GM12878 (cell line): ENCODE measurements at regions not wholly inside any gene's neighbourhood (a gene's known extent, or its start where the extent isn't known, plus 50 kb on each side); places are given as distances from the start of the nearest gene placed in this dataset.

Source experiments
- ATAC-seq: fragments of 200-7000 bp; cut with Tn5 transposase; 3 replicates; pipeline ENCODE4 v1.9.1; 2020; ENCODE audit warnings: mild to moderate bottlenecking, moderate library complexity
- BruUV-seq: library from RNA; stranded (reverse); fragments of 400-500 nt; replicated peaks from 2 replicates; lab custom pipeline; 2021; lab: Mats Ljungman, UMichigan
- CTCF ChIA-PET: fragments of 300-600 bp; sonication (Branson Sonifier 250); formaldehyde crosslinking; extraction: SDS; loops from one replicate; lab custom pipeline; 2021; ENCODE audit warnings: inconsistent platforms; lab: Yijun Ruan, JAX
- POLR2A ChIA-PET: fragments of 350-600 bp; formaldehyde crosslinking; extraction: SDS; loops from one replicate; lab custom pipeline; 2021; ENCODE audit warnings: inconsistent platforms; lab: Charles Lee
- RAD21 ChIA-PET: fragments of 300-600 bp; sonication (Branson Sonifier 250); formaldehyde crosslinking; loops from one replicate; lab custom pipeline; 2023; ENCODE audit warnings: antibody characterized with exemption; ENCODE audit not compliant: unreplicated experiment; lab: Charles Lee
- SMC1A ChIA-PET: fragments of 300-600 bp; sonication (Branson Sonifier 250); formaldehyde crosslinking; loops from one replicate; lab custom pipeline; 2023; ENCODE audit not compliant: unreplicated experiment, uncharacterized antibody; lab: Charles Lee
- DNase-seq: peaks from one replicate; pipeline ENCODE4 v3.0.0-alpha.2; 2011; ENCODE audit warnings: low read depth, low spot score
- FAIRE-seq: peaks from 3 replicates; lab custom pipeline; 2011; peaks lifted over from hg19 to GRCh38; lab: Jason Lieb, UNC
- H2AFZ ChIP-seq: 2 replicates; pipeline ENCODE4 v1.6.0; 2011; ENCODE audit warnings: low read depth, low read length, control low read depth; ENCODE audit not compliant: control insufficient read depth
- H3K27ac ChIP-seq: 2 replicates; pipeline ENCODE4 v1.5.1; 2011; ENCODE audit warnings: control low read depth; ENCODE audit not compliant: control insufficient read depth, insufficient read depth
- H3K27me3 ChIP-seq, 2 experiments: replicated peaks in 1 of 2; 2 replicates each; pipeline versions ENCODE4 v1.6.0 to v1.6.1; 2011; ENCODE audit warnings: low read length in 1 of 2; ENCODE audit not compliant: control insufficient read depth in 2 of 2, insufficient read depth in 2 of 2
- H3K36me3 ChIP-seq, 2 experiments: 2 replicates each; pipeline ENCODE4 v1.5.1; 2011; ENCODE audit warnings: low read length in 1 of 2; ENCODE audit not compliant: control insufficient read depth in 2 of 2, insufficient read depth in 2 of 2
- H3K4me1 ChIP-seq: 2 replicates; pipeline ENCODE4 v1.6.1; 2011; ENCODE audit warnings: mild to moderate bottlenecking, low read length, moderate library complexity, mixed read lengths; ENCODE audit not compliant: control insufficient read depth, insufficient read depth
- H3K4me2 ChIP-seq: 2 replicates; pipeline ENCODE4 v1.6.0; 2011; ENCODE audit warnings: control low read depth; ENCODE audit not compliant: control insufficient read depth, insufficient read depth
- H3K4me3 ChIP-seq: fragments of 200-600 bp; sonication (generic); 2 replicates; pipeline ENCODE4 v1.5.1; 2016
- H3K79me2 ChIP-seq: 2 replicates; pipeline ENCODE4 v1.6.0; 2011; ENCODE audit warnings: low read length; ENCODE audit not compliant: control insufficient read depth, insufficient read depth
- H3K9ac ChIP-seq: 2 replicates; pipeline ENCODE4 v1.8.0; 2011; ENCODE audit warnings: low read length, control low read depth, mixed read lengths; ENCODE audit not compliant: control insufficient read depth, insufficient read depth
- H3K9me3 ChIP-seq: replicated peaks from 3 replicates; pipeline ENCODE4 v1.5.1; 2011; ENCODE audit warnings: mild to moderate bottlenecking, low read length; ENCODE audit not compliant: control insufficient read depth, insufficient read depth
- H4K20me1 ChIP-seq: 2 replicates; pipeline ENCODE4 v1.6.0; 2011; ENCODE audit not compliant: control insufficient read depth, insufficient read depth
- CHD1 ChIP-seq: IDR thresholded peaks from 2 replicates; pipeline ENCODE4 v1.6.1; 2012; ENCODE audit warnings: low read depth, low read length, improper control_type of control experiment
- FOXK2 ChIP-seq: fragments of 450-650 bp; IDR thresholded peaks from 2 replicates; pipeline ENCODE4 v1.6.1; 2017; ENCODE audit warnings: mild to moderate bottlenecking, moderate library complexity
- SMC3 ChIP-seq: IDR thresholded peaks from 2 replicates; pipeline ENCODE4 v1.6.1; 2011; ENCODE audit warnings: low read length, improper control_type of control experiment, borderline replicate concordance
- SP1 ChIP-seq: IDR thresholded peaks from one replicate; pipeline ENCODE4 v1.6.1; 2011; ENCODE audit warnings: low read depth, low read length
- WGBS: methylation state at CpG from one replicate; pipeline ENCODE4 v1.1.6; 2016; ENCODE audit warnings: low lambda C conversion rate; ENCODE audit not compliant: insufficient replicate concordance, insufficient coverage; ENCODE audit errors: missing lambda C conversion rate; 5-methylcytosine and 5-hydroxymethylcytosine counted together
- in situ Hi-C: fragments of 300-500 bp; cut with MboI; formaldehyde crosslinking; loops from 9 replicates; pipeline ENCODE4 v1.14.3; 2018; ENCODE audit warnings: mixed read lengths
- intact Hi-C: fragments of 100-400 bp; cut with micrococcal nuclease; formaldehyde crosslinking; loops from one replicate; pipeline ENCODE4 v1.14.2; 2022; ENCODE audit not compliant: unreplicated experiment

- no peak for TF ChIP-seq CHD1
- ChIA-PET SMC1A (interaction anchor here (0.6 kb wide), 1 partner anchor 1235 kb away, joined by 3 read pairs; no protein-coding TSS in a partner anchor), POLR2A (no interaction called here), RAD21 (no interaction called here), CTCF (no interaction called here)
- no peak overlapping the region for H3K27ac ChIP-seq
- H3K9me3 ChIP-seq = no peaks in the 10 kb centered on the region
- no peak overlapping the region for H2AFZ ChIP-seq
- DNase-seq = no peak
- no peaks in the 10 kb centered on the region for H3K79me2 ChIP-seq
- no peak overlapping the region for H3K9ac ChIP-seq
- H4K20me1 ChIP-seq = no peaks in the 10 kb centered on the region
- no peak overlapping the region for H3K4me2 ChIP-seq
- intact Hi-C loops (no loop called here), in situ Hi-C loops (no loop called here)
- H3K4me3 ChIP-seq = no peak overlapping the region
- no peak for ATAC-seq
- no peaks in the 10 kb centered on the region; a peak in 1 of 4 replicates for H3K27me3 ChIP-seq
- BruUV-seq = no TSS peak
- no peaks in the 10 kb centered on the region for H3K4me1 ChIP-seq
- H3K36me3 ChIP-seq = no peaks in the 10 kb centered on the region
- FAIRE-seq = no peak
- 0% methylated on average over 2 of the region's 2 CpGs for WGBS
Measured at GRCh38 chr11:91654686-91655085, 569.9 kb upstream of the FAT3 start.

- Histone ChIP-seq H3K4me1 (no peaks in the 10 kb centered on the region), H3K27me3 (no peaks in the 10 kb centered on the region; a peak in 1 of 4 replicates), H3K36me3 (no peaks in the 10 kb centered on the region), H3K4me3 (no peak overlapping the region), H4K20me1 (no peaks in the 10 kb centered on the region), H3K9me3 (no peaks in the 10 kb centered on the region), H3K27ac (no peak overlapping the region), H3K79me2 (no peaks in the 10 kb centered on the region), H2AFZ (no peak overlapping the region), H3K4me2 (no peak overlapping the region), H3K9ac (no peak overlapping the region)
- ChIA-PET CTCF (no interaction called here), POLR2A (no interaction called here), RAD21 (no interaction called here), SMC1A (no interaction called here)
- in situ Hi-C loops = no loop called here
- DNase-seq (no peak), FAIRE-seq (no peak), ATAC-seq (no peak)
- no TSS peak for BruUV-seq
- intact Hi-C loops = no loop called here
- TF ChIP-seq FOXK2 (no peak), SMC3 (no peak), SP1 (no peak)
- 38% methylated on average over 2 of the region's 2 CpGs for WGBS
Measured at GRCh38 chr11:91653079-91653754, 571.4 kb upstream of the FAT3 start.
